Activated CD4-positive, alpha-beta memory T cell treated with anti-CD3 and anti-CD28 coated beads, Interleukin-2, amount 10 ng/mL, durations not matched to agents 7 days and 5 days (primary cell): ENCODE measurements at regions not wholly inside any gene's neighbourhood (a gene's known extent, or its start where the extent isn't known, plus 50 kb on each side); places are given as distances from the start of the nearest gene placed in this dataset.
"Not testable (repeated sequence)": the region's sequence is repeated elsewhere in the genome, so short reads cannot be mapped to it uniquely, and the experiment has no call there.

Source experiments
- CTCF ChIA-PET: fragments of 350-600 bp; sonication (Branson Sonifier 250); formaldehyde crosslinking; loops from one replicate; lab custom pipeline; 2021; ENCODE audit warnings: antibody characterized with exemption, inconsistent platforms; lab: Charles Lee
- POLR2A ChIA-PET: fragments of 350-600 bp; sonication (Branson Sonifier 250); formaldehyde crosslinking; loops from one replicate; lab custom pipeline; 2021; ENCODE audit warnings: antibody characterized with exemption; lab: Charles Lee
- DNase-seq: peaks from one replicate; pipeline ENCODE4 v3.0.0-alpha.2; 2020
- H3K27ac Mint-ChIP-seq: one replicate; pipeline ENCODE4 v1.8.0; 2021; ENCODE audit warnings: mild to moderate bottlenecking, mixed read lengths
- H3K27me3 Mint-ChIP-seq: one replicate; pipeline ENCODE4 v1.8.0; 2021; ENCODE audit warnings: mixed read lengths
- H3K36me3 Mint-ChIP-seq: one replicate; pipeline ENCODE4 v1.8.0; 2021; ENCODE audit warnings: low read depth, mixed read lengths
- H3K4me1 Mint-ChIP-seq: one replicate; pipeline ENCODE4 v1.8.0; 2021; ENCODE audit warnings: mixed read lengths
- H3K4me3 Mint-ChIP-seq: one replicate; pipeline ENCODE4 v1.8.0; 2021; ENCODE audit warnings: mild to moderate bottlenecking, mixed read lengths
- H3K9me3 Mint-ChIP-seq: one replicate; pipeline ENCODE4 v1.8.0; 2021; ENCODE audit warnings: mixed read lengths

GRCh38 chr10:2048337-2048973 lies 311.1 kb upstream of the ADARB2 start:
- ChIA-PET POLR2A (no interaction called here), CTCF (no interaction called here)
- no peak for DNase-seq
- Mint-ChIP-seq H3K27ac (no peak overlapping the region), H3K9me3 (no peaks in the 10 kb centered on the region), H3K4me3 (no peak overlapping the region), H3K36me3 (no peaks in the 10 kb centered on the region), H3K27me3 (no peaks in the 10 kb centered on the region), H3K4me1 (no peaks in the 10 kb centered on the region)

GRCh38 chr10:2047679-2048078 lies 310.4 kb upstream of the ADARB2 start:
- no peaks in the 10 kb centered on the region for H3K9me3 Mint-ChIP-seq
- no peak overlapping the region for H3K4me3 Mint-ChIP-seq
- no peaks in the 10 kb centered on the region for H3K27me3 Mint-ChIP-seq
- POLR2A ChIA-PET, result no interaction called here
- H3K36me3 Mint-ChIP-seq, result no peaks in the 10 kb centered on the region
- CTCF ChIA-PET, result no interaction called here
- no peaks in the 10 kb centered on the region for H3K4me1 Mint-ChIP-seq
- no peak for DNase-seq
- H3K27ac Mint-ChIP-seq, result no peak overlapping the region

GRCh38 chr10:2043379-2043778 lies 306.1 kb upstream of the ADARB2 start:
- CTCF ChIA-PET, result no interaction called here
- no peak for DNase-seq
- Mint-ChIP-seq H3K4me3 (no peak overlapping the region), H3K9me3 (no peaks in the 10 kb centered on the region), H3K36me3 (no peaks in the 10 kb centered on the region), H3K4me1 (no peaks in the 10 kb centered on the region), H3K27ac (no peak overlapping the region), H3K27me3 (no peaks in the 10 kb centered on the region)
- POLR2A ChIA-PET, result no interaction called here

GRCh38 chr10:2038036-2038435 lies 300.7 kb upstream of the ADARB2 start:
- ChIA-PET CTCF (no interaction called here), POLR2A (no interaction called here)
- H3K9me3 Mint-ChIP-seq, result no peaks in the 10 kb centered on the region
- no peak for DNase-seq
- H3K4me1 Mint-ChIP-seq, result no peaks in the 10 kb centered on the region
- H3K36me3 Mint-ChIP-seq, result no peaks in the 10 kb centered on the region
- no peak overlapping the region for H3K27ac Mint-ChIP-seq
- H3K27me3 Mint-ChIP-seq, result no peaks in the 10 kb centered on the region
- H3K4me3 Mint-ChIP-seq, result no peak overlapping the region

- H3K27ac Mint-ChIP-seq, result no peak overlapping the region
- no peak for DNase-seq
- H3K4me1 Mint-ChIP-seq, result no peaks in the 10 kb centered on the region
- no peaks in the 10 kb centered on the region for H3K27me3 Mint-ChIP-seq
- no peaks in the 10 kb centered on the region for H3K36me3 Mint-ChIP-seq
- no peak overlapping the region for H3K4me3 Mint-ChIP-seq
- CTCF ChIA-PET, result no interaction called here
- POLR2A ChIA-PET, result no interaction called here
- no peaks in the 10 kb centered on the region for H3K9me3 Mint-ChIP-seq
Measured at GRCh38 chr10:2037246-2037645, 299.9 kb upstream of the ADARB2 start.

- H3K36me3 Mint-ChIP-seq, result no peaks in the 10 kb centered on the region
- H3K4me1 Mint-ChIP-seq, result no peaks in the 10 kb centered on the region
- POLR2A ChIA-PET, result no interaction called here
- H3K9me3 Mint-ChIP-seq, result no peaks in the 10 kb centered on the region
- H3K27me3 Mint-ChIP-seq, result no peaks in the 10 kb centered on the region
- CTCF ChIA-PET, result no interaction called here
- H3K4me3 Mint-ChIP-seq, result no peak overlapping the region
- no peak for DNase-seq
- no peak overlapping the region for H3K27ac Mint-ChIP-seq
Measured at GRCh38 chr10:2036209-2036608, 298.9 kb upstream of the ADARB2 start.

GRCh38 chr10:2030046-2030445 lies 292.7 kb upstream of the ADARB2 start:
- Mint-ChIP-seq H3K4me1 (no peaks in the 10 kb centered on the region), H3K9me3 (peaks cover 4% of the 10 kb centered on the region), H3K36me3 (no peaks in the 10 kb centered on the region), H3K27me3 (no peaks in the 10 kb centered on the region), H3K4me3 (no peak overlapping the region), H3K27ac (no peak overlapping the region)
- POLR2A ChIA-PET, result no interaction called here
- DNase-seq, result no peak
- CTCF ChIA-PET, result no interaction called here

- POLR2A ChIA-PET, result no interaction called here
Measured at GRCh38 chr10:2026936-2027335, 289.6 kb upstream of the ADARB2 start.

GRCh38 chr10:2024750-2025149 lies 287.4 kb upstream of the ADARB2 start:
- POLR2A ChIA-PET, H3K9me3 Mint-ChIP-seq, H3K36me3 Mint-ChIP-seq, H3K27ac Mint-ChIP-seq, H3K4me3 Mint-ChIP-seq, DNase-seq, H3K27me3 Mint-ChIP-seq, CTCF ChIA-PET, H3K4me1 Mint-ChIP-seq: not testable (repeated sequence)

More at GRCh38 chr10:2026936-2027335, 289.6 kb upstream of the ADARB2 start:
- H3K27me3 Mint-ChIP-seq, result no peaks in the 10 kb centered on the region
- H3K36me3 Mint-ChIP-seq, result no peaks in the 10 kb centered on the region
- no peak overlapping the region for H3K4me3 Mint-ChIP-seq
- H3K27ac Mint-ChIP-seq, result no peak overlapping the region
- H3K4me1 Mint-ChIP-seq, result no peaks in the 10 kb centered on the region
- peaks cover 4% of the 10 kb centered on the region for H3K9me3 Mint-ChIP-seq
- CTCF ChIA-PET, result no interaction called here
- DNase-seq, result no peak

- Mint-ChIP-seq H3K27me3 (no peaks in the 10 kb centered on the region), H3K36me3 (no peaks in the 10 kb centered on the region), H3K27ac (no peak overlapping the region), H3K4me1 (no peaks in the 10 kb centered on the region), H3K4me3 (no peak overlapping the region), H3K9me3 (peaks cover 4% of the 10 kb centered on the region)
- ChIA-PET POLR2A (no interaction called here), CTCF (no interaction called here)
- DNase-seq, result no peak
Measured at GRCh38 chr10:2023687-2024086, 286.4 kb upstream of the ADARB2 start.

- H3K27me3 Mint-ChIP-seq, result no peaks in the 10 kb centered on the region
- CTCF ChIA-PET, result no interaction called here
Measured at GRCh38 chr10:2022401-2022800, 285.1 kb upstream of the ADARB2 start.

GRCh38 chr10:2020836-2021235 lies 283.5 kb upstream of the ADARB2 start:
- H3K9me3 Mint-ChIP-seq, result peaks cover 3% of the 10 kb centered on the region
- no peak overlapping the region for H3K27ac Mint-ChIP-seq
- no peak for DNase-seq
- H3K4me3 Mint-ChIP-seq, result no peak overlapping the region
- H3K4me1 Mint-ChIP-seq, result no peaks in the 10 kb centered on the region
- no peaks in the 10 kb centered on the region for H3K27me3 Mint-ChIP-seq
- ChIA-PET CTCF (no interaction called here), POLR2A (no interaction called here)
- H3K36me3 Mint-ChIP-seq, result no peaks in the 10 kb centered on the region

More at GRCh38 chr10:2022401-2022800, 285.1 kb upstream of the ADARB2 start:
- POLR2A ChIA-PET, result no interaction called here
- H3K4me1 Mint-ChIP-seq, result no peaks in the 10 kb centered on the region
- no peak overlapping the region for H3K27ac Mint-ChIP-seq
- H3K4me3 Mint-ChIP-seq, result no peak overlapping the region
- H3K9me3 Mint-ChIP-seq, result peaks cover 4% of the 10 kb centered on the region
- DNase-seq, result no peak
- H3K36me3 Mint-ChIP-seq, result no peaks in the 10 kb centered on the region

- no peak for DNase-seq
Measured at GRCh38 chr10:2019803-2020202, 282.5 kb upstream of the ADARB2 start.

GRCh38 chr10:2019281-2019680 lies 282.0 kb upstream of the ADARB2 start:
- no peaks in the 10 kb centered on the region for H3K4me1 Mint-ChIP-seq
- no peaks in the 10 kb centered on the region for H3K27me3 Mint-ChIP-seq
- CTCF ChIA-PET, result no interaction called here
- no peaks in the 10 kb centered on the region for H3K36me3 Mint-ChIP-seq
- no peak for DNase-seq
- no peak overlapping the region for H3K4me3 Mint-ChIP-seq
- H3K9me3 Mint-ChIP-seq, result peaks cover 3% of the 10 kb centered on the region
- no peak overlapping the region for H3K27ac Mint-ChIP-seq
- POLR2A ChIA-PET, result no interaction called here

More at GRCh38 chr10:2019803-2020202, 282.5 kb upstream of the ADARB2 start:
- Mint-ChIP-seq H3K9me3 (peaks cover 3% of the 10 kb centered on the region), H3K4me3 (no peak overlapping the region), H3K36me3 (no peaks in the 10 kb centered on the region), H3K27me3 (no peaks in the 10 kb centered on the region), H3K27ac (no peak overlapping the region), H3K4me1 (no peaks in the 10 kb centered on the region)
- ChIA-PET CTCF (no interaction called here), POLR2A (no interaction called here)
